GM21360 (cell line): ENCODE measurements at regions not wholly inside any gene's neighbourhood (a gene's known extent, or its start where the extent isn't known, plus 50 kb on each side); places are given as distances from the start of the nearest gene placed in this dataset.
"Not testable (repeated sequence)": the region's sequence is repeated elsewhere in the genome, so short reads cannot be mapped to it uniquely, and the experiment has no call there.

Source experiments
- ATAC-seq: cut with Tn5 transposase; IDR thresholded peaks from one replicate; pipeline ENCODE4 v1.9.1; 2021; ENCODE audit warnings: mild to moderate bottlenecking, moderate library complexity; ENCODE audit not compliant: unreplicated experiment

GRCh38 chr4:167908816-167909215 is 183.5 kb upstream of the ANXA10 start:
- no peak for ATAC-seq

GRCh38 chr4:167912535-167912934 is 179.8 kb upstream of the ANXA10 start:
- ATAC-seq, result not testable (repeated sequence)

DNA sequence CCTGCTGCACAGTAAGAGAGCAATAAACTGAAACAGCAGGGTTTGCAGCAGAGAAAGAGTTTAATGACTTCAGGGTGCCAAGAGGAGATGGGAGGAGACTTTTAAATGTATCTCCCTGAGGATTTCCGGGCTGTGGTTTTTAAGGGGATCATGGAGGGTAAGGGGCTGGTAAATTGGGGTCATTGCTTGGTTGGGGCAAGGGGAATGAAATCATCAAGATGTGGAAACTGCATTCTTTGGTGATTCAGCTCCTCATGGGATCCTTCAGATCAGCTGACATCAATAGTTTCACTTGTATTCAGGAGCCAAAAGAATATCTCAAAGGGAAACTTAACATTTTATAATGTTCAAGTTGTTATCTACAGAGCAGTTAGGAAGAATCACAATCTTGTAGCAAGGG is 174.3 kb upstream of the ANXA10 start:
- ATAC-seq, result no peak

DNA sequence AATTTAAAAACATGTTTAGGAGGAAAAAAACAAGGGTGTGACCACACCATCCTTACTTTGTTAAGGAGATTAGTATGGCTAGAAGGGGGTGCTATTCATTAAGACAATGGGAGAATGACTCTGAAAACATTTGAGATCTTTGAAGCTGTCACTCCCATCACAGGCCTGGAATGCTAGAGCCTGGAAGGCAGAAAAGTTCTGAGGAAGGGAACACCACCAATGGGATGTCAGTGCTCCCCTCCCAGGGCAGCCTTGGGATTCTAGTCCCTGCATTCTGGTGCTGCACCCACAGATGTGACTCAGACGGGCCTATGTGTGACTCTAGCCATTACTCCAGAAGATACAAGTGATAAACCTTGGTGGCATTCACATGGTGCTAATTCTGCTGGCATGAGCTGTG is 162.2 kb upstream of the ANXA10 start:
- no peak for ATAC-seq

DNA sequence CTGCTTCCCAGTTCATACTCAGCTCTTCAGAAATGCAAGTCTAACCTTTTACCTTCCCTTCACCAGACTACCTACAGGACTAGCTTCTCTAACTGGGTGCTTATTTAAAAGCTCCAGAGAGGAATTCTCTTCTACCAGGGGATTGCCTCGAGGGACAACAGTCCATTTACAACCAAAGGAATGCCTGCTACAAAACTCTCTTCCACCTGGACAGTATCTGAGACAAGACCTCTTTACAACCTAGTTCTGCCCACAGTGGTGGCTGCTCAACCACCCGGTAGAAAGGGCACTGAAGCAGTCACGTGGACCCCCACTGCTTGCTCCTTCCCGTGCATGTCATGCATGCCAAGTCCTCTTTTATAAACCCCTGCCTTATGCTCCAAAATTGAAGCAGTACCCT is 158.1 kb upstream of the ANXA10 start:
- ATAC-seq, result no peak

DNA sequence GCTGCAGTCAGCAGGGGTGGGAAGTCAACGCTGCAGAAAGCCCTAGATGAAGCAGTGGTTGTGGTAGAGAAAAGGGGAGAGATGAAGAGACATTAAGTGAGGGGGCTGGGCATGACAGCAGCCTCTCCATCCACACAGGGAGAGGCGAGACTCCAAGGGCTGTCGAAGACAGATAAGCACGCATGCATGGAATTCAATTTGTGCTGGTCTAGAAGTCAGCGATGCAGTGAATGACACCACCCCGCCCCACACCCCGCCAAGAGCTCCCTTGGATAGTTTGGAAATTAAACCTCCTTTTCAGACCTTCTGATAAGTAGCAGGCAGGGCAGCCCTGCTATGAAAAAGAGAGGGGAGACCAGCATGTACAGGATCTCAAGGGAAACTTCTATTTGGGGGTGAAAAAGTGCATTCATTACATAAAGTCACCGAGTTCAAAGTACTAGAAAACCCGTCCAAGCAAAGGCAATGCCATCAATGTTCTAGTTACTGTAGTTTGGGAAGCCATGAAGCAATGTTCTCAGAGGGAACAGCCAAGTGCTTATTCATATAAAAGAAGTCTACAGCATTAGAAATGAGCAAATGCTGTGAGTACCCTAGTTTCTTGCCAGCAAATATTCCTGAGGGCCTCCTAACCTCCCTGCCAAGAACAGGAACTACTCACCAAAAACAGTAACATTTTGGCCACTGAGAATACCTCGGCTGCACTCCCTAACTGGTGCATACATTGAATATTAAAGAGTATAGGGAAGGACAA is 152.3 kb upstream of the ANXA10 start:
- ATAC-seq, result no peak

GRCh38 chr4:167943872-167944505 is 148.3 kb upstream of the ANXA10 start:
- ATAC-seq, result no peak

DNA sequence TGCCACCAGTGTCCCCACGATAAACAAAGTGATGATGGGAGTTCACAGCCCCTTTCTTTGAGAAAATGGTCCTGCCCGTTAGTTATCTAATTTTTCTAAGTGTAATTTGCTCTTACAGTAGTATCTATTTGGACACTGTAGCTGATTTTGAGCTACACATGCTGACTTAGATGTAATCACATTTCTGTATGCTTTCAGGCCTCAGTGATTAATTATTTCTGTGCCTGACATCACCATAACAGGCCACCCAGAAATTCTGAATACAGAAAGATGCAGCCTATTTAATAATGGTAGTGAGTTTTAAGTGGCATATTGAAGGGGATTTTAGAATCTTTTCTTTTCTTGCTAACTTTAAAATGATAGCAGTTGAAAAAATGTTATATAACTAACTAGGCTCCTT is 147.6 kb upstream of the ANXA10 start:
- ATAC-seq, result no peak

GRCh38 chr4:167955006-167955405 is 137.3 kb upstream of the ANXA10 start:
- no peak for ATAC-seq

DNA sequence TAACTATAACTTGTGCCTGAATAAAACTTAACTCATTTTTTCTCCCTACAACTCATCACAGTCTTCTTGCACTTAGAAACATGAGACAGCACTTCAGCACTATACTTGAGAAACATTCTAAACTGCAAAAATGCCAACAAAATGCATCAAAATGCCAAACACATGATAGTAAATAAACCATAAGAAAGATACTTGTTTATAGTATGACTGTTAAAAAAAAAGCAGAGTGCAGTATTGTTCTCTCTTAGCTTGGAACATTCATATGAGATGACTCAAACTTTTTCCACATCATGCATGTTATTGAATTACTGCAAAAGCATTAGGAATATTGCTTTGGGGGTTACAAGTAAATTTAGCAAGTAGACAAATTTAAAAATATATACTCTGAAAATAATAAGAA is 135.7 kb upstream of the ANXA10 start:
- ATAC-seq, result no peak

- ATAC-seq, result no peak
Measured at GRCh38 chr4:167964766-167965373, 127.5 kb upstream of the ANXA10 start.

GRCh38 chr4:167966143-167966542 is 126.2 kb upstream of the ANXA10 start:
- ATAC-seq, result no peak

GRCh38 chr4:167973513-167973912 is 118.8 kb upstream of the ANXA10 start:
- ATAC-seq, result no peak

DNA sequence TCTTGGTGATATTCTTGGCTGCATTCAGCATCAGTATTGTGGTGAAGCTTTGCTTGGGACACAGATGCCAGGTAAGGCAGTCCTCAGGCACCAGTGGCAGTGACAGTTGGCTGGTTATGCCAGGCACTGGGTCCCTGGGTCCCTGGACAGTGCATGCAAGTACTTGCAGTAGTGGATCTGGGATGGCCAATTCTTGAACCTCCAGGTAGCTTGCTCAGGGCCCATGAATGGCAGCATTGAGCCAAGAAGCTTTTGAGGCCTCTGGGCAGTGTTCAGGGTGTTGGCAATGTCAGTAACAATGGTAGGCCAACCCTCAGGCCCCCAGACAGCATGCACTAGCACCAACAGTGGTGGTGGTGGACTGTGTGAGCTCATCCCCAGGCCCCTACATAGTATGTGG is 106.8 kb upstream of the ANXA10 start:
- ATAC-seq, result no peak

GRCh38 chr4:167986044-167986443 is 106.3 kb upstream of the ANXA10 start:
- ATAC-seq, result no peak

DNA sequence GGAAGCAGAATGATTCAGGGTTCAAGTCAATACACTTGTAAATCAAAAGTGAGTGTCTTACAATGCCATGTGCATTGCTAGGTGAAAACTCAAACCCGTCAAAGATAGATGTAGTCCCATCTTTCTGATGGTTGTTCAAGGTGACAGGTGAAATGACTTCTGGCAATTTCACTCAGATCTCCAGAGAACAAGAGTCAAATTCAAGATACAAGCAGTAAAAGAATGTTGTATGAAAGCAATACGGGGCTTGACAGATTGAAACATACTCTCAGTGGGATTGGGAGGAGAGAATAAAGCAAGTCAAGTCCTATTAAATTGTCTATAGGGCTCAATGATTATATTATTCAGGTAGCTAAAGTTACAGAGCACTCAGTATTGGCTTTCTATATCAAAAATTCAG is 105.1 kb upstream of the ANXA10 start:
- ATAC-seq, result no peak

- ATAC-seq, result no peak
Measured at GRCh38 chr4:167989815-167990214, 102.5 kb upstream of the ANXA10 start.

GRCh38 chr4:168008112-168008511 is 84.2 kb upstream of the ANXA10 start:
- not testable (repeated sequence) for ATAC-seq

GRCh38 chr4:168019019-168019651 is 73.2 kb upstream of the ANXA10 start:
- ATAC-seq, result no peak

DNA sequence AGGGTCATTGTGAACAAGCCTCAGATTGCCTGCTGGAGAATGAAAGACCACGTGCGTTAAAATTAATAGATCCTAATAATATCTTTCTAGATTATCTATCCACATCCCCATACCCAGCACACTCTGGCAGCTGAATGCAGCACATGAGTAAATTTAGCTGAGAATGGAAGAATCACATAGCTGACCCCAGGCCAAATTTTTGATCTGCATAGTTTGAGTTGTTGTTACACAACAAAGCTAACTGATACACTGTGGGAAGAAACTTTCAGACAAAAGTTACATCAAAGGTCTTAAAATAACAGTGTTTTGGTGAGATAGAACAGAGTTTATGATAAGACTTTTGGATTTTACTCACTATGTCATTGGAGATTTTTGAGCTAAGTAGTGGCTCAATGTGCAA is 72.4 kb upstream of the ANXA10 start:
- ATAC-seq, result no peak

GRCh38 chr4:168021666-168022065 is 70.7 kb upstream of the ANXA10 start:
- no peak for ATAC-seq

DNA sequence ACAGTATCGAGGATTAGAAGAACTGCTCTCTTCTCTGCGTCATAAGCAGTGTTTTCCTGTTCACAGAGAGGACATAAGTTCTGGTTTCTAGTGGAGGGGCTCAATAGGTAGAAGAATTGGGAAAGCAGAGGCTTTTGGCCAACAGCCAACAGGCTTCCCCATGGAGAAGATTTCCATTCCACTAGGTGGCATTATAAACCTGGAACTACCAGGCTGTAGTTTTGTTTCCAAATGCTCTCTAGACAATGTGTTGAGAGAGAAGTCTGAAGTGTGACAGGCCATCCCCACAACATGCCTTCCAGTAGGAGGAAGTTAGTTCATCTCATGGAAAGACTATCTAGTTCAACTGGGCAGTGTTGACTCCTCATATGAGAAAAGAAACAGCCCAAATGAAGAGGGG is 63.8 kb upstream of the ANXA10 start:
- no peak for ATAC-seq
